HG03469 (cell line): ENCODE measurements at regions not wholly inside any gene's neighbourhood (a gene's known extent, or its start where the extent isn't known, plus 50 kb on each side); places are given as distances from the start of the nearest gene placed in this dataset.

Source experiments
- ATAC-seq: cut with Tn5 transposase; IDR thresholded peaks from one replicate; pipeline ENCODE4 v1.9.1; 2021; ENCODE audit warnings: mild to moderate bottlenecking, moderate library complexity, moderate number of reproducible peaks; ENCODE audit not compliant: unreplicated experiment

GRCh38 chr11:95717314-95717713 is 72.3 kb downstream of the FAM76B start:
- ATAC-seq: no peak

GRCh38 chr11:95716266-95716665 is 73.3 kb downstream of the FAM76B start:
- no peak for ATAC-seq

- peak; percentile 84 for ATAC-seq
Measured at GRCh38 chr11:95715777-95716241, 73.8 kb downstream of the FAM76B start.

- no peak for ATAC-seq
Measured at GRCh38 chr11:95714843-95715776, 74.5 kb downstream of the FAM76B start.

- no peak for ATAC-seq
Measured at GRCh38 chr11:95713428-95713827, 76.2 kb downstream of the FAM76B start.

- ATAC-seq: no peak
Measured at GRCh38 chr11:95711945-95712221, 77.7 kb downstream of the FAM76B start.

- ATAC-seq: no peak
Measured at GRCh38 chr11:95711162-95711944, 78.2 kb downstream of the FAM76B start.

- no peak for ATAC-seq
Measured at GRCh38 chr11:95708681-95709080, 80.9 kb downstream of the FAM76B start.

- ATAC-seq: no peak
Measured at GRCh38 chr11:95706974-95707387, 82.6 kb downstream of the FAM76B start.

GRCh38 chr11:95705485-95706124 is 84.0 kb downstream of the FAM76B start:
- ATAC-seq: peak; percentile 68

GRCh38 chr11:95704865-95705264 is 84.7 kb downstream of the FAM76B start:
- ATAC-seq: no peak

GRCh38 chr11:95703049-95703448 is 86.5 kb downstream of the FAM76B start:
- ATAC-seq: no peak

- no peak for ATAC-seq
Measured at GRCh38 chr11:95702526-95702925, 87.1 kb downstream of the FAM76B start.

GRCh38 chr11:95700471-95700817 is 89.1 kb downstream of the FAM76B start:
- ATAC-seq: no peak

- ATAC-seq: no peak
Measured at GRCh38 chr11:95699631-95700470, 89.7 kb downstream of the FAM76B start.

GRCh38 chr11:95698676-95699557 is 90.7 kb downstream of the FAM76B start:
- no peak for ATAC-seq

- no peak for ATAC-seq
Measured at GRCh38 chr11:95697614-95698408, 91.8 kb downstream of the FAM76B start.

- no peak for ATAC-seq
Measured at GRCh38 chr11:95695181-95695580, 94.4 kb downstream of the FAM76B start.

GRCh38 chr11:95693298-95693697 is 96.3 kb downstream of the FAM76B start:
- no peak for ATAC-seq
